Natural killer cell (primary cell): ENCODE measurements at regions not wholly inside any gene's neighbourhood (a gene's known extent, or its start where the extent isn't known, plus 50 kb on each side); places are given as distances from the start of the nearest gene placed in this dataset.
"Not testable (repeated sequence)": the region's sequence is repeated elsewhere in the genome, so short reads cannot be mapped to it uniquely, and the experiment has no call there.

ENCODE experiments used
- ATAC-seq, 3 donors: fragments of 150-1000 bp in 2 of 3; fragments of 200-7000 bp in 1 of 3; cut with Tn5 transposase; 1 replicate in 1 of 3; 2 replicates in 2 of 3; pipeline ENCODE4 v1.10.0; 2021; ENCODE audit warnings: mild to moderate bottlenecking in 2 of 3, moderate library complexity in 2 of 3
- DNase-seq, 2 donors: peaks; one replicate each; pipeline versions ENCODE4 v3.0.0 to v3.0.0-alpha.2; 2013 to 2021; ENCODE audit warnings: mixed read lengths in 1 of 2
- H3K27ac ChIP-seq: one replicate; pipeline ENCODE4 v1.5.1; 2013; ENCODE audit warnings: mild to moderate bottlenecking, low read length
- H3K27me3 ChIP-seq: one replicate; pipeline ENCODE4 v1.6.1; 2013; ENCODE audit warnings: low read length; ENCODE audit not compliant: control insufficient read depth, insufficient read depth
- H3K36me3 ChIP-seq: one replicate; pipeline ENCODE4 v1.6.1; 2013; ENCODE audit warnings: low read length; ENCODE audit not compliant: control insufficient read depth, insufficient read depth
- H3K4me1 ChIP-seq: one replicate; pipeline ENCODE4 v1.6.1; 2013; ENCODE audit warnings: low read length; ENCODE audit not compliant: control insufficient read depth, insufficient read depth
- H3K4me3 ChIP-seq: one replicate; pipeline ENCODE4 v1.5.1; 2013; ENCODE audit warnings: low read length
- H3K9me3 ChIP-seq: one replicate; pipeline ENCODE4 v1.6.1; 2013; ENCODE audit warnings: low read length; ENCODE audit not compliant: control insufficient read depth, insufficient read depth
- H3K27ac Mint-ChIP-seq, 2 donors: one replicate each; pipeline ENCODE4 v1.8.0; 2022; ENCODE audit warnings: mild to moderate bottlenecking in 2 of 2, mixed read lengths in 2 of 2, moderate library complexity in 1 of 2
- H3K27me3 Mint-ChIP-seq, 2 donors: one replicate each; pipeline ENCODE4 v1.8.0; 2022; ENCODE audit warnings: low read depth in 2 of 2, mixed read lengths in 2 of 2
- H3K36me3 Mint-ChIP-seq: one replicate; pipeline ENCODE4 v1.8.0; 2022; ENCODE audit warnings: mixed read lengths
- H3K4me1 Mint-ChIP-seq, 2 donors: one replicate each; pipeline ENCODE4 v1.8.0; 2022; ENCODE audit warnings: mixed read lengths in 2 of 2
- H3K4me3 Mint-ChIP-seq: one replicate; pipeline ENCODE4 v1.8.0; 2022; ENCODE audit warnings: mild to moderate bottlenecking, moderate library complexity, mixed read lengths
- H3K9me3 Mint-ChIP-seq, 2 donors: one replicate each; pipeline ENCODE4 v1.8.0; 2022; ENCODE audit warnings: mixed read lengths in 2 of 2
- WGBS: methylation state at CpG from one replicate; pipeline ENCODE4 v1.1.7; 2013; ENCODE audit warnings: missing lambda C conversion rate; ENCODE audit not compliant: insufficient coverage; 5-methylcytosine and 5-hydroxymethylcytosine counted together
- intact Hi-C: fragments of 100-400 bp; cut with micrococcal nuclease; formaldehyde crosslinking; loops from one replicate; pipeline ENCODE4 v1.14.2; 2022
- TF ChIP-seq, protein P1 (sequence below): fragments of 200-600 bp; IDR thresholded peaks from one replicate; pipeline ENCODE4 v1.8.0; 2022; ENCODE audit warnings: antibody characterized with exemption

GRCh38 chr18:76602191-76602590, 107.1 kb upstream of the ZNF516 start:
- Mint-ChIP-seq H3K4me3 (no peak overlapping the region), H3K4me1 (peaks cover 9 to 10% of the 10 kb centered on the region in 2 donors), H3K9me3 (no peaks in the 10 kb centered on the region), H3K36me3 (no peaks in the 10 kb centered on the region), H3K27me3 (peaks cover 3 to 8% of the 10 kb centered on the region in 2 donors), H3K27ac (no peak overlapping the region)
- ATAC-seq: no peak
- WGBS: 79% methylated on average over 2 of the region's 5 CpGs
- Histone ChIP-seq H3K4me1 (no peaks in the 10 kb centered on the region), H3K27me3 (no peaks in the 10 kb centered on the region), H3K4me3 (no peak overlapping the region), H3K36me3 (no peaks in the 10 kb centered on the region), H3K27ac (no peak overlapping the region), H3K9me3 (no peaks in the 10 kb centered on the region)
- DNase-seq: no peak
- intact Hi-C loops: no loop called here
- TF ChIP-seq, protein P1, sequence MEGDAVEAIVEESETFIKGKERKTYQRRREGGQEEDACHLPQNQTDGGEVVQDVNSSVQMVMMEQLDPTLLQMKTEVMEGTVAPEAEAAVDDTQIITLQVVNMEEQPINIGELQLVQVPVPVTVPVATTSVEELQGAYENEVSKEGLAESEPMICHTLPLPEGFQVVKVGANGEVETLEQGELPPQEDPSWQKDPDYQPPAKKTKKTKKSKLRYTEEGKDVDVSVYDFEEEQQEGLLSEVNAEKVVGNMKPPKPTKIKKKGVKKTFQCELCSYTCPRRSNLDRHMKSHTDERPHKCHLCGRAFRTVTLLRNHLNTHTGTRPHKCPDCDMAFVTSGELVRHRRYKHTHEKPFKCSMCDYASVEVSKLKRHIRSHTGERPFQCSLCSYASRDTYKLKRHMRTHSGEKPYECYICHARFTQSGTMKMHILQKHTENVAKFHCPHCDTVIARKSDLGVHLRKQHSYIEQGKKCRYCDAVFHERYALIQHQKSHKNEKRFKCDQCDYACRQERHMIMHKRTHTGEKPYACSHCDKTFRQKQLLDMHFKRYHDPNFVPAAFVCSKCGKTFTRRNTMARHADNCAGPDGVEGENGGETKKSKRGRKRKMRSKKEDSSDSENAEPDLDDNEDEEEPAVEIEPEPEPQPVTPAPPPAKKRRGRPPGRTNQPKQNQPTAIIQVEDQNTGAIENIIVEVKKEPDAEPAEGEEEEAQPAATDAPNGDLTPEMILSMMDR: no peak

DNA sequence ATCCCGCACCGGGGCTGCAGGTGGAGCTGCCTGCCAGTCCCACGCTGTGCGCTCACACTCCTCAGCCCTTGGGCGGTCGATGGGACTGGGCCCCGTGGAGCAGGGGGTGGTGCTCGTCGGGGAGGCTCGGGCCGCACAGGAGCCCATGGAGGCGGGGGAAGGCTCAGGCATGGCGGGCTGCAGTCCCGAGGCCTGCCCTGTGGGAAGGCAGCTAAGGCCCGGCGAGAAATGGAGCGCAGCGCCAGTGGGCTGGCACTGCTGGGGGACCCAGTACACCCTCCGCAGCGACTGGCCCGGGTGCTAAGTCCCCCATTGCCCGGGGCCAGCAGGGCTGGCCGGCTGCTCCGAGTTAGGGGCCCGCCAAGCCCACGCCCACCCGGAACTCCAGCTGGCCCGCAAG, 105.0 kb upstream of the ZNF516 start:
- H3K27ac ChIP-seq, ATAC-seq, H3K9me3 Mint-ChIP-seq, H3K27me3 Mint-ChIP-seq, H3K36me3 ChIP-seq, H3K4me3 Mint-ChIP-seq, DNase-seq, H3K27me3 ChIP-seq, H3K4me3 ChIP-seq, H3K9me3 ChIP-seq, intact Hi-C loops, H3K36me3 Mint-ChIP-seq, H3K27ac Mint-ChIP-seq, H3K4me1 ChIP-seq: not testable (repeated sequence)
- H3K4me1 Mint-ChIP-seq: peaks cover 9 to 10% of the 10 kb centered on the region in 2 donors
- 96% methylated on average over 28 of the region's 28 CpGs for WGBS

- 94% methylated on average over 3 of the region's 3 CpGs for WGBS
- TF ChIP-seq, protein P1: no peak
- DNase-seq: no peak
- no peak overlapping the region for H3K27ac Mint-ChIP-seq
- Histone ChIP-seq H3K27ac (no peak overlapping the region), H3K4me3 (no peak overlapping the region), H3K36me3 (no peaks in the 10 kb centered on the region), H3K27me3 (no peaks in the 10 kb centered on the region), H3K4me1 (no peaks in the 10 kb centered on the region), H3K9me3 (no peaks in the 10 kb centered on the region)
- H3K4me1 Mint-ChIP-seq: peaks cover 9 to 10% of the 10 kb centered on the region in 2 donors
- H3K27me3 Mint-ChIP-seq: peaks cover 21 to 42% of the 10 kb centered on the region in 2 donors
- intact Hi-C loops: no loop called here
- H3K36me3 Mint-ChIP-seq: no peaks in the 10 kb centered on the region
- no peak for ATAC-seq
- no peak overlapping the region for H3K4me3 Mint-ChIP-seq
- H3K9me3 Mint-ChIP-seq: no peaks in the 10 kb centered on the region
Measured at GRCh38 chr18:76594966-76595365, 99.9 kb upstream of the ZNF516 start.

DNA sequence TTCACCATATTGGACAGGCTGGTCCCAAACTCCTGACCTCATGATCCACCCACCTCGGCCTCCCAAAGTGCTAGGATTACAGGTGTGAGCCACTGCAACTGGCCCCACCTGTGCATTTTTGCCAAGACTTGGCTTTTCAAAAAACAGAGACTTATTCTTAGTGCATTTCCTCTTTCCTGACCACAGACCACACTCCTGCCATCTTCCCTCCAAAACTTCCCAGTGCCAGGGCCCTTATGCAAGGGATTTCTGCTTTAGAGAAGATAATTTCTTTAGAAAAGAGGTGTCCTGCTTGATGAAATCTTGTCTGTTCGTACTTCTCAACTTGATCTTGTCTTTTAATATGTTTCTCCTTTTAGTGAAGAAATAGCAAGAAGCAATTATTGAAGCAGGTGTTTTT, 98.8 kb upstream of the ZNF516 start:
- Mint-ChIP-seq H3K27me3 (peaks cover 19 to 48% of the 10 kb centered on the region in 2 donors), H3K9me3 (no peaks in the 10 kb centered on the region), H3K4me1 (peaks cover 7 to 9% of the 10 kb centered on the region in 2 donors), H3K4me3 (no peak overlapping the region), H3K27ac (no peak overlapping the region), H3K36me3 (no peaks in the 10 kb centered on the region)
- intact Hi-C loops: no loop called here
- H3K27ac ChIP-seq: no peak overlapping the region
- no peaks in the 10 kb centered on the region for H3K4me1 ChIP-seq
- H3K4me3 ChIP-seq: no peak overlapping the region
- ATAC-seq: no peak
- no peaks in the 10 kb centered on the region for H3K27me3 ChIP-seq
- H3K36me3 ChIP-seq: no peaks in the 10 kb centered on the region
- H3K9me3 ChIP-seq: no peaks in the 10 kb centered on the region
- DNase-seq: no peak
- TF ChIP-seq, protein P1: no peak
- 81% methylated on average over 2 of the region's 2 CpGs for WGBS
